ENCODE measurements at regions not wholly inside any gene's neighbourhood (a gene's known extent, or its start where the extent isn't known, plus 50 kb on each side); places are given as distances from the start of the nearest gene placed in this dataset.

DNA sequence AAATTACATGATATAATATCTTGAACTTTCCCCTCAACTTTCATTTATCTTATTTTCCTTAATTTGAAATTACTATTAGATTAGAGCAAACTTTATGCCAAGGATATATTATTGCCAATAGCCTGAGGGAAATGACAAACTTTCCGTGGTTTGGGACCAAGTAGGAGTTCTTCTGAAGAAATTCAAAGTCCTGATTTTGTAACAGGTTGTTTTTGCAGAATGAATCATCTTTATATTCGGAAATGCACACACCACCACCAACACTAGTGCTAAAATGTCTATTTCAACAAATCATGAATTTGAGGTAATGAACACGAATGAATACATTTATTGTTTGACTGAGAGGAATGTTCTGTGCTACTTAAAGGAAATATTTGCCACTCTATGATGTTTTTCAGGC lies 226.7 kb downstream of the GRIA2 start:
- TF ChIP-seq, protein P1, sequence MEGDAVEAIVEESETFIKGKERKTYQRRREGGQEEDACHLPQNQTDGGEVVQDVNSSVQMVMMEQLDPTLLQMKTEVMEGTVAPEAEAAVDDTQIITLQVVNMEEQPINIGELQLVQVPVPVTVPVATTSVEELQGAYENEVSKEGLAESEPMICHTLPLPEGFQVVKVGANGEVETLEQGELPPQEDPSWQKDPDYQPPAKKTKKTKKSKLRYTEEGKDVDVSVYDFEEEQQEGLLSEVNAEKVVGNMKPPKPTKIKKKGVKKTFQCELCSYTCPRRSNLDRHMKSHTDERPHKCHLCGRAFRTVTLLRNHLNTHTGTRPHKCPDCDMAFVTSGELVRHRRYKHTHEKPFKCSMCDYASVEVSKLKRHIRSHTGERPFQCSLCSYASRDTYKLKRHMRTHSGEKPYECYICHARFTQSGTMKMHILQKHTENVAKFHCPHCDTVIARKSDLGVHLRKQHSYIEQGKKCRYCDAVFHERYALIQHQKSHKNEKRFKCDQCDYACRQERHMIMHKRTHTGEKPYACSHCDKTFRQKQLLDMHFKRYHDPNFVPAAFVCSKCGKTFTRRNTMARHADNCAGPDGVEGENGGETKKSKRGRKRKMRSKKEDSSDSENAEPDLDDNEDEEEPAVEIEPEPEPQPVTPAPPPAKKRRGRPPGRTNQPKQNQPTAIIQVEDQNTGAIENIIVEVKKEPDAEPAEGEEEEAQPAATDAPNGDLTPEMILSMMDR (conservative IDR thresholded peaks at IDR 0.05; ENCODE audit: low read depth, low read length) = no peak
- no peaks in the 10 kb centered on the region for H3K4me1 ChIP-seq (ENCODE audit: low read depth, poor library complexity, severe bottlenecking)
- H2AFZ ChIP-seq (ENCODE audit: low read depth) = no peak overlapping the region

DNA sequence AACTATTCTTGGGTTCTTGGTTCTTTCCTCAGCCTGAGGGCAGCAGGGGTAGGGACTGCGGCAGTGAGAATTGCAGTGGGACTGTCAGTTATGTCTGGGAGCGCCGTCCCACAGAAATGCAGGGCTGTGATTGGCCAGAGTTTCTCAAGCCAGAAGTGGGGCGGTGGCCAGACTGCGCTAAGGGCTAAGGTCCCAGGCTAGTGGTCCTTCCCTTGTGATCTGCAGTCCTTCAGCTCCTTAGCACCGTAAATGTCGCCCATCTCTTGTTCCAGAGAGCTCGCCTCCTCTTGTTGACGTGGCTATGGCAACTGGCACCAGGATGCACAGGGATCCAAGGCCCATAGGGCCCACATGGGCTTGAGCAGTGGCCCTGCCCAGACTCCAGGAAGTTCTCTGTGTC lies 223.5 kb downstream of the GRIA2 start:
- TF ChIP-seq, protein P1 (conservative IDR thresholded peaks at IDR 0.05; ENCODE audit: low read depth, low read length) = no peak
- H3K4me1 ChIP-seq (ENCODE audit: low read depth, poor library complexity, severe bottlenecking) = no peaks in the 10 kb centered on the region

More for the DNA sequence above, 226.7 kb downstream of the GRIA2 start:
- Histone ChIP-seq H3K9ac (no peak overlapping the region), H3K79me2 (ENCODE audit: insufficient read depth, low read depth) (no peaks in the 10 kb centered on the region), H3K36me3 (ENCODE audit: insufficient read depth) (no peaks in the 10 kb centered on the region), H3K27me3 (ENCODE audit: insufficient read depth, low read depth) (no peaks in the 10 kb centered on the region), H3K27ac (no peak overlapping the region), H3K4me2 (no peak overlapping the region), H4K20me1 (ENCODE audit: insufficient read depth) (no peaks in the 10 kb centered on the region), H3K4me3 (IDR thresholded peaks at IDR 0.05; ENCODE audit: insufficient read depth, low read depth, low read length) (no peak overlapping the region)

DNA sequence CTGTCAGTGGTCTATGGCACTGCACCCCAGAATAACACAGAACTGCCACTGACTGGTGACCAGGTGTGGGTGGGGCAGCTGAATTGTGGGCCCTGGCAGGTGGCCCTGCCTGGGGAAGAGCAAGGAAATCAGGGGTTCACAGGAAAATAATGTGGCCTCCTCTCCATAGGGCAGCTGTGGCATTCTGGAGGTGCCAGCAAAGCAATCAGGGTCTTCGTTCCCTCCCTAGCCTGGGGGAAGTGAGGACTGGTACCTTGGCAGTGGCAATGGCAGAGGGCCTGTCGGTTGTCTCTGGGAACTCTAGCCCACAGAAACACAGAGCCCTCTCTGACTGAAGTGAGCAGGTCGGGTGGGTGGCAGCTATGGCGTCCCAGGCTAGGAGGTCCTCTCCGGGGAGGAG lies 223.0 kb downstream of the GRIA2 start:
- H2AFZ ChIP-seq (ENCODE audit: low read depth) = no peak overlapping the region
- no peak overlapping the region for H3K4me2 ChIP-seq
- no peak overlapping the region for H3K9ac ChIP-seq
- no peaks in the 10 kb centered on the region for H3K36me3 ChIP-seq (ENCODE audit: insufficient read depth)
- TF ChIP-seq, protein P1 (conservative IDR thresholded peaks at IDR 0.05; ENCODE audit: low read depth, low read length) = no peak
- no peak overlapping the region for H3K4me3 ChIP-seq (IDR thresholded peaks at IDR 0.05; ENCODE audit: insufficient read depth, low read depth, low read length)
- no peaks in the 10 kb centered on the region for H4K20me1 ChIP-seq (ENCODE audit: insufficient read depth)
- H3K27ac ChIP-seq = no peak overlapping the region
- no peaks in the 10 kb centered on the region for H3K79me2 ChIP-seq (ENCODE audit: insufficient read depth, low read depth)
- no peaks in the 10 kb centered on the region for H3K27me3 ChIP-seq (ENCODE audit: insufficient read depth, low read depth)
- H3K4me1 ChIP-seq (ENCODE audit: low read depth, poor library complexity, severe bottlenecking) = no peaks in the 10 kb centered on the region

More for the DNA sequence above, 223.5 kb downstream of the GRIA2 start:
- no peak overlapping the region for H3K4me2 ChIP-seq
- H3K9ac ChIP-seq = no peak overlapping the region
- H4K20me1 ChIP-seq (ENCODE audit: insufficient read depth) = no peaks in the 10 kb centered on the region
- no peaks in the 10 kb centered on the region for H3K36me3 ChIP-seq (ENCODE audit: insufficient read depth)
- H2AFZ ChIP-seq (ENCODE audit: low read depth) = no peak overlapping the region
- H3K79me2 ChIP-seq (ENCODE audit: insufficient read depth, low read depth) = no peaks in the 10 kb centered on the region
- H3K4me3 ChIP-seq (IDR thresholded peaks at IDR 0.05; ENCODE audit: insufficient read depth, low read depth, low read length) = no peak overlapping the region
- H3K27me3 ChIP-seq (ENCODE audit: insufficient read depth, low read depth) = no peaks in the 10 kb centered on the region
- H3K27ac ChIP-seq = no peak overlapping the region

GRCh38 chr4:157425897-157426296 lies 205.4 kb downstream of the GRIA2 start:
- H3K4me1 ChIP-seq (ENCODE audit: low read depth, poor library complexity, severe bottlenecking) = no peaks in the 10 kb centered on the region
- TF ChIP-seq, protein P1 (conservative IDR thresholded peaks at IDR 0.05; ENCODE audit: low read depth, low read length) = no peak
- H4K20me1 ChIP-seq (ENCODE audit: insufficient read depth) = no peaks in the 10 kb centered on the region
- H2AFZ ChIP-seq (ENCODE audit: low read depth) = no peak overlapping the region
- no peak overlapping the region for H3K27ac ChIP-seq
- H3K27me3 ChIP-seq (ENCODE audit: insufficient read depth, low read depth) = no peaks in the 10 kb centered on the region
- no peaks in the 10 kb centered on the region for H3K79me2 ChIP-seq (ENCODE audit: insufficient read depth, low read depth)
- H3K9ac ChIP-seq = no peak overlapping the region
- no peaks in the 10 kb centered on the region for H3K36me3 ChIP-seq (ENCODE audit: insufficient read depth)
- H3K4me2 ChIP-seq = no peak overlapping the region
- no peak overlapping the region for H3K4me3 ChIP-seq (IDR thresholded peaks at IDR 0.05; ENCODE audit: insufficient read depth, low read depth, low read length)
